ES-I3 (cell line): ENCODE measurements at regions not wholly inside any gene's neighbourhood (a gene's known extent, or its start where the extent isn't known, plus 50 kb on each side); places are given as distances from the start of the nearest gene placed in this dataset.

Experiments
- H3K36me3 ChIP-seq: 2 replicates; pipeline ENCODE4 v1.6.1; 2013; ENCODE audit warnings: mild to moderate bottlenecking, low read length, control low read depth, moderate library complexity; ENCODE audit not compliant: insufficient read depth
- H3K4me1 ChIP-seq: 2 replicates; pipeline ENCODE4 v1.6.1; 2013; ENCODE audit warnings: mild to moderate bottlenecking, control low read depth, low read length; ENCODE audit not compliant: insufficient read depth
- H3K9ac ChIP-seq: 2 replicates; pipeline ENCODE4 v1.6.1; 2013; ENCODE audit warnings: low read depth, mild to moderate bottlenecking, low read length, moderate library complexity
- H3K9me3 ChIP-seq: 2 replicates; pipeline ENCODE4 v1.6.1; 2013; ENCODE audit warnings: mild to moderate bottlenecking, low read length, moderate library complexity; ENCODE audit not compliant: control insufficient read depth, insufficient read depth

DNA sequence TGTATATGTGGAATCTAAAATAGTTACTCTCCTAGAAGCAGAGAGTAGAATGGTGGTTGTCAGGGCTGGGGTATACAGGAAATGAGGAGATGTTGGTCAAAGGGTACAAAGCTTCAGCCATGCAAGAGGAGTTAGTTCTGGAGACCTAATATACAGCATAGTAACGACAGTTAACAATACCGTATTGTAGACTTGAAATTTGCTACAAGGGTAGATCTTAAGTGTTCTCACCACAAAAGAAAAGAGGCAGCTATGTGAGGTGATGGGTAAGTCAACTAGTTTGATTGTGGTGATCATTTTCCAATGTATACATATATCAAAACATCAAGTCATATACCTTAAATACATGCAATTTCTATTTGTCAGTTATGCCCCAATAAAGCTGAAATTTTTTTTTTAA is 98.2 kb upstream of the CYP1B1 start:
- Histone ChIP-seq H3K36me3 (no peaks in the 10 kb centered on the region), H3K9me3 (no peaks in the 10 kb centered on the region), H3K9ac (no peak overlapping the region), H3K4me1 (no peaks in the 10 kb centered on the region)

DNA sequence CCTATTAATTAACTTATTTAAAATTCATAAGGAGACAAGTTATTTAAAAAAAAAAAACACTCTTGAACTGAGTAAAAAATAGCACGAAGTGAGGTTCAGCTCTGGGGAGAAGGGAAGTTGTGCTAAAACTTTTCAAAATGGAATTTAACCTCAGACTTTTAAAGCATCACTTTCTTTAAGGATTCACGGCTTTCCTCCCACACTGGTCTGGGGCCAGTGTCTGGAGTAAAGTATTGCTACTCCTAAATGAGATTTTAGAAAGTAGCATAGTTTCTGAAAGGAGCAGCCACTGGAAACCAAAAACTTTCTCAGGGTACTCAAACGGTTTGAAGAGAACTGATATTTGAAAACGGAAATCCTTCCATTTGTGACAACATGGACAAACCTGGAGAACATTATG is 97.7 kb upstream of the CYP1B1 start:
- Histone ChIP-seq H3K9me3 (no peaks in the 10 kb centered on the region), H3K9ac (no peak overlapping the region), H3K36me3 (no peaks in the 10 kb centered on the region), H3K4me1 (no peaks in the 10 kb centered on the region)

DNA sequence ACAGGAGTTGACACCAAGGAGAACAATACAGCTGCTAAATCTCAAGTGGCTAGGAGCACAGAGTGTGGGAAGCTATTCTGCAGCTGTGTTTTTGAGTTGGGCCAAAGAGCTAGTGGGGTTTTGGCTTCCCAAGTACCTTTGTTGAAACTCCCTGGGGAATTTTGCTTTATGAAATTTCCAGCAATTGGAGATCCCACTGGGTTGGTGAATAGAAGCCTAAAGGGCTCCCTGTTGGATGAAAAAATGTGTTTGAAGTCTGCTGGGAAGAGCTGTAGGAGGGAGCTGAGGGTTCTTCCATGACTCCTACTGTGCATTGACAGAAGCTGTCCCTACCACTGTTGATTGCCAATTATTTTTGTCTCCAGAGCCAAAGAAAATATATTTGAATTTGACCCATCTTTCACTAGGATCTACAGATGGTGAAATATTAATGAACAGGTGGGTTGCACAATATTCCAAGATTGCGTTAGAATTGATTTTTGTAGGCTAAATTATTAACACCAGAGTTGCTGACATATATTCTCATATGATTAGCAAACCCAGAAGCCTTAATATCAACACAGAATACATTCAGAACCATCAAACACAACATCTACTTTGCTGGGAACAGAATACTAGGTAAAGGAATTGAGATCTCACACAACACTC is 95.4 kb upstream of the CYP1B1 start:
- H3K36me3 ChIP-seq = no peaks in the 10 kb centered on the region
- H3K9ac ChIP-seq = no peak overlapping the region
- H3K9me3 ChIP-seq = no peaks in the 10 kb centered on the region
- H3K4me1 ChIP-seq = no peaks in the 10 kb centered on the region

DNA sequence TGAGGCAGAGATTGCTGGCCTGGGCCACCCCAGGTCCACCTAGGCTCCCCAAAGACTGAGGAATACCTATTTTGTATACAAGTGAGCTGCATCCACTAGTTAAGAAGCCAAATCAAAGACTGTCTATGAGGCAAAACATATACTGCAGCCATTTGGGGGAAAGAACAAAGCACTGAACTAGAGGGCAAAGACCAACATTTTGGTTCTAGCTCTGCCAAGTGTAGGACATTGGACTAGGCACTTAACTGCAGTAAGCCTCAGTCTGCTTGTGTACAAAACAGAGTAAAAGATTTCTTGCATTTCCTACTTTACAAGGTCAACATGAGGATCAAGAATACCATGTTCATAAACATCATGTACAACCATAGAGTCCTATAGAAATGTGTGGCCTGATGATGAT is 94.8 kb upstream of the CYP1B1 start:
- Histone ChIP-seq H3K36me3 (no peaks in the 10 kb centered on the region), H3K4me1 (no peaks in the 10 kb centered on the region), H3K9ac (no peak overlapping the region), H3K9me3 (no peaks in the 10 kb centered on the region)

DNA sequence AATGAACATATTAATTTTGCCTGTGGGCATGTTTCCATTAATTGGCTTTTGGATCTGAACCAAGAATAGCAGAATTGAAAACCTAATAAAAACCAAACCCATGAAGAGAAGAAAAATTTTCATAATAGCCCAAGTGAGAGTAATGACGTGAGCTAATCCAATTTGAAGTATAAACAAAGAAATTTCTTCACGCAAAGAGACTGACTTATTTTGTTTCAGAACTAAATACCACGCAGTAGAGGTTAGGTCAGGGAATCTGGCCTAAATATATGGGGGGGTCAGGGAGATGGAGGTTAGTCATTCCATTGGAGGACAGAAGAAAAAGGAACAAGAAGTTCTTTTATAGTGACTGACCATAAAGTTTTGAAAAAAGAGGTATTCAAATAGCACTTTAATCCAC is 94.1 kb upstream of the CYP1B1 start:
- H3K36me3 ChIP-seq = no peaks in the 10 kb centered on the region
- no peak overlapping the region for H3K9ac ChIP-seq
- H3K4me1 ChIP-seq = no peaks in the 10 kb centered on the region
- no peaks in the 10 kb centered on the region for H3K9me3 ChIP-seq

DNA sequence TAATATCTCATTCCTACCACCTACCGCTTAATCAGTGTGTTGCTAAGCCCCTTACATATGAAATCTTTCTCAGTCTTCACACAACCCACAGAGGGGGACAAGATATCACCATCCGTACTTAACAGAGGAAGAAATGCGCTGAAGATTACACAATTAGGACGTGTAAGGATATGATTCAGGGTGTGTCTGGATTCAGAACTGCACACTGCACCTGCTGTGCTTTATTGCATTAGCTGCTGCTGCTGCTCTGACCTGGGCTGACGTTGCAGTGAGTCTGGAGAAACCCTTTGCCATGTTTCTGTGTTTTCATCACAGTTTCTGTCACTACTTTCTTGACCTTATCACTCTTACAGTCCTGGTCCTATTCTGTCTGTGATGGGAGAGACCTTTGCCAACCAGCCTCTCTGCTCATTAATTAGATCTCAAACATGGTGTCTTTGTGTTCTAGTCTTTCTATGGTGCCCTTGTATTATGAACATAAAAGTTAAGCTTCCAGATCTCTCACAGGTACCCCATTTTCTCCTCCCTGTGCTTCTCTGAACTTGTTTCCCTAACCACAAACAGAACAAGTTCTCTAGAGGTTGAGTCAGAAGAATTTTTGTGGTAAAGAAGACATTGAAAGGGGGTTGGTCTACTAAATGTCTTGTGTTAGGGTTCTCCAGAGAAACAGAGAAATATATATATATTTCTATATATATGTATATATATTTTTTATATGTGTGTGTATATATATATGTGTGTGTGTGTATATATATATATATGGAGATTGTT is 92.9 kb upstream of the CYP1B1 start:
- Histone ChIP-seq H3K9ac (no peak overlapping the region), H3K36me3 (no peaks in the 10 kb centered on the region), H3K4me1 (no peaks in the 10 kb centered on the region), H3K9me3 (no peaks in the 10 kb centered on the region)

DNA sequence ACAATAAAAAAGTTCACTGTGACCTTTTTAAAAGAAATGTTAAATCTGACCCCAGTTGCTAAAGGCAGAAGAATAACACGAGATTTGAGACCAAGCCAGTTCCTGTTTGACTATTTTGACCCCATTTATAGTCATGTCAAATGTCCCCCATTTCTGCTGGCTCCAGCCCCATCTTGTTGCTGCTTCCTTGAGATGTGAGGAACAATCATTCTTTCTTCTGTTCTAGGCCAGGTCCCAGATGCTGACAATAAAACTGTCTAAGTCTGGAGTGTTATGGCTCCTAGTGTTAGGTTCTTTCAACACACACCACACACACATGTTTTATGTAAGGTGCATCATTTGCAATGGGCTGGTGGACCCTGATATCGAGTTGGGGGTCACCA is 92.0 kb upstream of the CYP1B1 start:
- no peak overlapping the region for H3K9ac ChIP-seq
- H3K36me3 ChIP-seq = no peaks in the 10 kb centered on the region
- H3K9me3 ChIP-seq = no peaks in the 10 kb centered on the region
- H3K4me1 ChIP-seq = no peaks in the 10 kb centered on the region

DNA sequence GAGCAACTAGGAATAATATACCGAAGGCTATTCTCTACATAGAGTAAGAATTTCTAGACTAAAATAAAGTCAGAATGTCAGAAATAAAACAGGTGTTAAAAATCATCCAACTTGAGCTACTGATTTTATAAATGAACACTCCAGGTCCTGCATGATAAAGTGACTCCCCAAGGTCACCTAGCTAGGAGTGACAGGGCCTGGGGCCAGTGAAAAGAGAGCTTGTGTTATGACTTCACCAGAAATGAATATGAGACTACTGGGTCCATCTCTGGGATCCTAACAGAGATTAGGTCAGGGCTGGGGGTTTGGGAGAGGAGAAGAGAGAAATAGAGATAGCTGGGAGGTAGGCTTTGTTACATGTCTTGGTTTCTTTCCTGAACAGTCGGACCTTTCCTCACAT is 89.7 kb upstream of the CYP1B1 start:
- H3K9ac ChIP-seq = no peak overlapping the region
- no peaks in the 10 kb centered on the region for H3K36me3 ChIP-seq
- no peaks in the 10 kb centered on the region for H3K4me1 ChIP-seq
- no peaks in the 10 kb centered on the region for H3K9me3 ChIP-seq

DNA sequence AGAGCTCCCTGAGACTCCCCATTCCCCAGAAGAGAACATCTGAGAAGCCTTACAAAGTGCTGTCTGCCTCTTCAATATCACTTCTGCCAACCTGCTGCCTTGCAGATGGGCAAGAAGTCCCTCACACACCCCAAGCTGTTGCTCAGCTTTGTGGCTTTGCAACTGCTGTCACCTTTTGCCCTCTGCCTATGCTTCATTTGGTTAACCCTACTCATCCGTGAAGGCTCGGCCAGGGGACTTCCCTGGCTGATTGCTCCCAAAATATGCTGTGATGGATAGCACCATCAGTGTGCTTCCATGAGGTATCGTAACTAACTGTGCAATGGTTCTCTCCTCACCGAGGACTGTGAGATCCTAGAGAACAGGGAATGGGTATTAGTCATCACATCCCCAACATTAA is 88.9 kb upstream of the CYP1B1 start:
- no peaks in the 10 kb centered on the region for H3K36me3 ChIP-seq
- no peak overlapping the region for H3K9ac ChIP-seq
- H3K4me1 ChIP-seq = peaks cover 6% of the 10 kb centered on the region
- no peaks in the 10 kb centered on the region for H3K9me3 ChIP-seq

DNA sequence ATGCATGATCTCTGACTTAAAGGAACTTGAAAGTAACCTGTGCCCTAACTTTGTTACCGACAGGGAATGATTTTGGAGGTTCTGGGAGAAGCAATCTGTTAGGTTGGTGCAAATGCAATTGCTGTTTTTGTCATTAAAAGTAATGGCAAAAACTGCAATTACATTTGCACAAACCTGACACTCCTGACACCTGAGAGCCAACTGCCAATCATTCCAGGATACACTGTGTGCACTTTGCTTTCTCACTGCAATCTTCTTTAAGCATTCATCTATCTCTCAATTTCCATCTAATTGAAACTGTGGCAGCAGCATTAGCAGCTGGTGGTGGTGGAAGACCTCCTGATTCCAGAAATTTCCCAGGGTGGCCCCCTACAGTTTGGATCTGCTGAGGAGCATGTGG is 87.6 kb upstream of the CYP1B1 start:
- H3K36me3 ChIP-seq = no peaks in the 10 kb centered on the region
- H3K4me1 ChIP-seq = peaks cover 8% of the 10 kb centered on the region
- no peak overlapping the region for H3K9ac ChIP-seq
- no peaks in the 10 kb centered on the region for H3K9me3 ChIP-seq

DNA sequence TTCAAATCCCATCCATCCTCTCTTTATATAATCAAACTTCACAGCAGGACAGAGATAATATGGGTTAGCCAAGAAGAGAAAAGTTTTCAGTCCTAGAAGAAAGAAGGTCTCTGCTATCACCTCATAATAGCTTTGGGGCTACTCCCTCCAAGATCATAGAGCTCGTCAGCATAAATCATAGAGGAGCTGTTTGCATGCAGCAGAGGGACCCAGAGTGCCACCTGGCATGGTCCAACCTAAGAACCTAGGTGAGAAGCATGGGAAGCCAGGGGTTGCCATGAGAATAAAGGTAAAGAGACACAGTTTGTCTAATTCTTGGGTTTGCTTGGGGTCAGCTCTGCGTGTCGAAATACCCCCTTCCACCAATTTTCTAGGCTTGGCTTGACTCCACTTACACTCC is 87.1 kb upstream of the CYP1B1 start:
- no peaks in the 10 kb centered on the region for H3K36me3 ChIP-seq
- no peaks in the 10 kb centered on the region for H3K9me3 ChIP-seq
- peaks cover 8% of the 10 kb centered on the region for H3K4me1 ChIP-seq
- no peak overlapping the region for H3K9ac ChIP-seq

DNA sequence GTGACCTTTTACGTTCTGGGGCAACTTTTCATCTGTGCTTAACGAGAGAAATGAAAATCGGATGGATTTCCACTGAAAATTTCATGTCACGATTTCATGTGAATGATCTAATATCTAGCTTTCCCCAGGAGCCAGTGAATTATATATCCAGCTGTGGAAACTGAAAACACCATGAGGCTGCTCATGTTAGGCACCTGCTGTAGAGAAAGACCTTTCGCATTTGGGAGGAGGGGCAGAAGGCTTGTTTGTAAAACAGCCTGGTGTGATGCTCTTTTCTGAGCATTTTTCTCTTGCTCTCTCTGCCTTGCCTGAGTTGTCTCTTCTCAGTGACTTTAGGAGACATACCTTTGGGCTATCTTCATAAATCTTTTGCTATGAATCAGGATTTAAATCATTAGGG is 84.6 kb upstream of the CYP1B1 start:
- Histone ChIP-seq H3K4me1 (peaks cover 8% of the 10 kb centered on the region), H3K9me3 (no peaks in the 10 kb centered on the region), H3K9ac (no peak overlapping the region), H3K36me3 (no peaks in the 10 kb centered on the region)

DNA sequence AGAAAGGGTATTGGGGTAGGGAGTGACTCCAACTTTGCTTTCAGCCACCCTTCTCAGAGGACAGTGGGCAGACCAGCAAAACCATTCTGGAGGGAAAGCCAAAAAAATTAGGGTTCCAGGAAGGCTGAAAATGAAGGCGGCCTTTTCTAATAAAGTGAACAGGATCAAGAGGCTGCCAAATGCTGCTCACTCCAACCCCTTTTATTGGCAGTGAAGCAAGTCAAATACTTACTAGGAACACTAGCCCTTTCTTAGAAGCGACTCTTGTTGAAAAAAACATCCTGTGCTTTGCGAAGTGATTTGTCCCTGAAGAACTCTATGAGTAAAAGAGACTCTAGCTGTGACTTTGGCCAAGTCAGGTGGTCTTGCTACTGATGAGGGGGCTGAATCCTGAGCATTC is 83.6 kb upstream of the CYP1B1 start:
- H3K9ac ChIP-seq = no peak overlapping the region
- H3K36me3 ChIP-seq = no peaks in the 10 kb centered on the region
- no peaks in the 10 kb centered on the region for H3K9me3 ChIP-seq
- H3K4me1 ChIP-seq = peaks cover 8% of the 10 kb centered on the region

DNA sequence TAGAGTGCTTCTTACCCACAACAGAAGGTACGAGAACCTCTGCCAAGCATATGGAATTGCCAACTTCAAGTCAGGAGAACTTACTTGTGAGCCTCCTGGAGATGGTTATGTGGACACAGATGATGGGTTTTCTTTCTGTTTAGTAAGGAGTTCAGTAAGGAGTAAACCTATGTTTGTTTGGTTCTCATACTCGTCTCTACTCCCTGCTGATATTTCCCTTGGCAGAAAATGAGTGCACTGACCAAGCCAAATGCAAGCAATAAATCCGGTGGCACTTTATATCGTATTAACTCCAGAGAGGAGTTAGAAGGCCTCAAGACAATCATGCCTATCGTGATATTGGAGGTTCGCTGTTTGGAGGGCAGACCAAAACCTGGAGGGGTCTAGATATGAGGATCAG is 83.2 kb upstream of the CYP1B1 start:
- Histone ChIP-seq H3K36me3 (no peaks in the 10 kb centered on the region), H3K9ac (no peak overlapping the region), H3K9me3 (no peaks in the 10 kb centered on the region), H3K4me1 (peaks cover 8% of the 10 kb centered on the region)

DNA sequence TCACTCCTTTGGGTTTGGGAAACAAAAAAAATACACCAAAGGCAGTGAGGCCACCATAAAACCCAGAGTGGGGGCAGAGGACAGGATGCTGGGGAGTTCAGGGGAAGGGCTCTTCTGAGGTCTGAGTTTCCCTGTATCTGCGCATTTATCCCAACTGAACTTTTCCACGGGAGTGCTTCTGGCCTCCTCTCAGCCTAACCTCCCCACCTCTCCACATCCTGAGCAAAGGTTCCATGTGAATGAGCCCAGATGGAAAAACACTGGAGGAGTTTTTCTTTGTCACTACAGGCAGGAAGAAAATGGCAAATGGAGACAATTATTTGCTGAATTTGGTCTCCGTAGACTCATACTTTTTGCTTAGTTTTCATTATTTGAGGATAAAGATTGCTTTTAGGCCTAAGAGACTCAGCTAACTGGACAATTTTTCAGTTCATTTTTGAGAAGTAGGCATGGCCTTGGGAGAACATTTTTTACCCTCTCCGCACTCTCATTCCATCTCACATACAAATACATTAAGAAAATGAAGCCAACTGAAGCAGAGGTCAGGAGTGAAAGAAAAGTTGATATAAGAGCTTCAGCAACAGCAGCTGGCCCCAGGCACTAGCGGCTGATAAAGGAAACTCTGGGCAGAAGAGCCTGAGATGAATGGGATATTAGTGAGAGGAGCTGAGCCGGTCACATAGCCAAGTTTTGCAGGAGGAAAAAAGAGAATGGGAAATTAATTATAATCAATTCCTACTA is 82.6 kb upstream of the CYP1B1 start:
- H3K36me3 ChIP-seq = no peaks in the 10 kb centered on the region
- peaks cover 8% of the 10 kb centered on the region for H3K4me1 ChIP-seq
- no peak overlapping the region for H3K9ac ChIP-seq
- no peaks in the 10 kb centered on the region for H3K9me3 ChIP-seq
